OCI-LY3 (cell line): ENCODE measurements at regions not wholly inside any gene's neighbourhood (a gene's known extent, or its start where the extent isn't known, plus 50 kb on each side); places are given as distances from the start of the nearest gene placed in this dataset.

Source experiments
- EZH2phosphoT487 ChIP-seq: fragments of 200-600 bp; shearing (Covaris generic); IDR thresholded peaks from 2 replicates; pipeline ENCODE4 v1.6.1; 2018; ENCODE audit warnings: antibody characterized with exemption, mixed run types, low read depth
- TF ChIP-seq, protein P1 (sequence below): fragments of 200-600, 300-600 bp; sonication (generic); IDR thresholded peaks from 2 replicates; pipeline ENCODE4 v1.5.1; 2014; ENCODE audit warnings: antibody characterized with exemption, low read length, low read depth

- TF ChIP-seq, protein P1, sequence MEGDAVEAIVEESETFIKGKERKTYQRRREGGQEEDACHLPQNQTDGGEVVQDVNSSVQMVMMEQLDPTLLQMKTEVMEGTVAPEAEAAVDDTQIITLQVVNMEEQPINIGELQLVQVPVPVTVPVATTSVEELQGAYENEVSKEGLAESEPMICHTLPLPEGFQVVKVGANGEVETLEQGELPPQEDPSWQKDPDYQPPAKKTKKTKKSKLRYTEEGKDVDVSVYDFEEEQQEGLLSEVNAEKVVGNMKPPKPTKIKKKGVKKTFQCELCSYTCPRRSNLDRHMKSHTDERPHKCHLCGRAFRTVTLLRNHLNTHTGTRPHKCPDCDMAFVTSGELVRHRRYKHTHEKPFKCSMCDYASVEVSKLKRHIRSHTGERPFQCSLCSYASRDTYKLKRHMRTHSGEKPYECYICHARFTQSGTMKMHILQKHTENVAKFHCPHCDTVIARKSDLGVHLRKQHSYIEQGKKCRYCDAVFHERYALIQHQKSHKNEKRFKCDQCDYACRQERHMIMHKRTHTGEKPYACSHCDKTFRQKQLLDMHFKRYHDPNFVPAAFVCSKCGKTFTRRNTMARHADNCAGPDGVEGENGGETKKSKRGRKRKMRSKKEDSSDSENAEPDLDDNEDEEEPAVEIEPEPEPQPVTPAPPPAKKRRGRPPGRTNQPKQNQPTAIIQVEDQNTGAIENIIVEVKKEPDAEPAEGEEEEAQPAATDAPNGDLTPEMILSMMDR: no peak
- no peak for TF ChIP-seq EZH2phosphoT487
Observed at GRCh38 chr13:80469853-80470381, 129.0 kb upstream of the SPRY2 start.
